KMS-11 (cell line): ENCODE measurements at regions not wholly inside any gene's neighbourhood (a gene's known extent, or its start where the extent isn't known, plus 50 kb on each side); places are given as distances from the start of the nearest gene placed in this dataset.
A peak's percentile ranks its signal among the peaks of the same experiment; 100 is the strongest.

ENCODE experiments used
- H2AFZ ChIP-seq: fragments of 200-600 bp; sonication (generic); 2 replicates; pipeline ENCODE4 v1.6.1; 2016; ENCODE audit warnings: antibody characterized with exemption, mixed run types, low read depth
- H3K27ac ChIP-seq: fragments of 200-600 bp; sonication (generic); 2 replicates; pipeline ENCODE4 v1.6.1; 2016; ENCODE audit warnings: mild to moderate bottlenecking, mixed run types
- H3K27me3 ChIP-seq: fragments of 200-600 bp; sonication (generic); 2 replicates; pipeline ENCODE4 v1.6.1; 2017; ENCODE audit warnings: mild to moderate bottlenecking, low read depth, mixed run types, moderate library complexity; ENCODE audit not compliant: insufficient read depth
- H3K36me3 ChIP-seq: fragments of 200-600 bp; sonication (generic); 2 replicates; pipeline ENCODE4 v1.6.1; 2017; ENCODE audit warnings: mild to moderate bottlenecking, mixed run types; ENCODE audit not compliant: insufficient read depth
- H3K4me1 ChIP-seq: fragments of 200-600 bp; sonication (generic); 2 replicates; pipeline ENCODE4 v1.6.1; 2016; ENCODE audit warnings: mild to moderate bottlenecking, low read depth, mixed run types; ENCODE audit not compliant: poor library complexity, severe bottlenecking
- H3K4me2 ChIP-seq: fragments of 200-600 bp; sonication (generic); 2 replicates; pipeline ENCODE4 v1.7.0; 2016; ENCODE audit warnings: mild to moderate bottlenecking, mixed run types
- H3K4me3 ChIP-seq: fragments of 200-600 bp; sonication (generic); IDR thresholded peaks from 2 replicates; pipeline ENCODE4 v1.6.1; 2017; ENCODE audit warnings: low read depth, low read length, mixed read lengths; ENCODE audit not compliant: insufficient read depth
- H3K79me2 ChIP-seq: fragments of 200-600 bp; sonication (generic); 2 replicates; pipeline ENCODE4 v1.6.1; 2016; ENCODE audit warnings: low read depth, mixed run types; ENCODE audit not compliant: insufficient read depth
- H3K9ac ChIP-seq: fragments of 200-600 bp; sonication (generic); 2 replicates; pipeline ENCODE4 v1.6.1; 2016; ENCODE audit warnings: mild to moderate bottlenecking, mixed run types
- H4K20me1 ChIP-seq: fragments of 200-600 bp; sonication (generic); 2 replicates; pipeline ENCODE4 v1.6.1; 2016; ENCODE audit warnings: mild to moderate bottlenecking, mixed run types; ENCODE audit not compliant: insufficient read depth
- TF ChIP-seq, protein P1 (sequence below): fragments of 200-600 bp; sonication (generic); conservative IDR thresholded peaks from 2 replicates; pipeline ENCODE4 v1.6.1; 2017; ENCODE audit warnings: low read depth, mild to moderate bottlenecking, antibody characterized with exemption, low read length, moderate library complexity, mixed read lengths

DNA sequence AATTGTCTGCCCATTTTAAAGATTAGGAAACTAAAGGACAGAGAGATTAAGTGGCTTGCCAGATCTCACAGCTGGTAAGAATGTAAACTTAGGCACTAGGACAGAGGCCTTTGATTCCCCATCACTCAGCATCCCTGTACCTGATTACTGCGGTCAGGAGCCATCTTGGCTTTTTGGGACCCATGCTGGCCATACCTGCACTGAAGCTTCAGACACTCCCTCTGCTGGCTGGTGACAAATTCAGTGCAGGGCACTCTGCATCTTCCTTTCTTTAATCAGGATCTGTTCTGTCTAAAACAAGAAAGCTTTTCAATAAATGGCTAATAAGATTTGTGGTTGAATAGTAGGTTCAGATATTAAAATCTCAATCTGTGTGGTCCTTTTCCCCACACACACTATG lies 215.5 kb upstream of the RORB start:
- H3K27ac ChIP-seq = peak overlapping the region; percentile 90
- no peaks in the 10 kb centered on the region for H3K27me3 ChIP-seq
- H3K4me2 ChIP-seq = no peak overlapping the region
- TF ChIP-seq, protein P1, sequence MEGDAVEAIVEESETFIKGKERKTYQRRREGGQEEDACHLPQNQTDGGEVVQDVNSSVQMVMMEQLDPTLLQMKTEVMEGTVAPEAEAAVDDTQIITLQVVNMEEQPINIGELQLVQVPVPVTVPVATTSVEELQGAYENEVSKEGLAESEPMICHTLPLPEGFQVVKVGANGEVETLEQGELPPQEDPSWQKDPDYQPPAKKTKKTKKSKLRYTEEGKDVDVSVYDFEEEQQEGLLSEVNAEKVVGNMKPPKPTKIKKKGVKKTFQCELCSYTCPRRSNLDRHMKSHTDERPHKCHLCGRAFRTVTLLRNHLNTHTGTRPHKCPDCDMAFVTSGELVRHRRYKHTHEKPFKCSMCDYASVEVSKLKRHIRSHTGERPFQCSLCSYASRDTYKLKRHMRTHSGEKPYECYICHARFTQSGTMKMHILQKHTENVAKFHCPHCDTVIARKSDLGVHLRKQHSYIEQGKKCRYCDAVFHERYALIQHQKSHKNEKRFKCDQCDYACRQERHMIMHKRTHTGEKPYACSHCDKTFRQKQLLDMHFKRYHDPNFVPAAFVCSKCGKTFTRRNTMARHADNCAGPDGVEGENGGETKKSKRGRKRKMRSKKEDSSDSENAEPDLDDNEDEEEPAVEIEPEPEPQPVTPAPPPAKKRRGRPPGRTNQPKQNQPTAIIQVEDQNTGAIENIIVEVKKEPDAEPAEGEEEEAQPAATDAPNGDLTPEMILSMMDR = peak; percentile 49; the same call in 1 of the 2 replicates
- H3K36me3 ChIP-seq = no peaks in the 10 kb centered on the region
- H3K79me2 ChIP-seq = no peaks in the 10 kb centered on the region
- H3K4me3 ChIP-seq = no peak overlapping the region
- no peaks in the 10 kb centered on the region for H4K20me1 ChIP-seq
- no peak overlapping the region for H2AFZ ChIP-seq
- peaks cover 62% of the 10 kb centered on the region for H3K4me1 ChIP-seq
- H3K9ac ChIP-seq = no peak overlapping the region

DNA sequence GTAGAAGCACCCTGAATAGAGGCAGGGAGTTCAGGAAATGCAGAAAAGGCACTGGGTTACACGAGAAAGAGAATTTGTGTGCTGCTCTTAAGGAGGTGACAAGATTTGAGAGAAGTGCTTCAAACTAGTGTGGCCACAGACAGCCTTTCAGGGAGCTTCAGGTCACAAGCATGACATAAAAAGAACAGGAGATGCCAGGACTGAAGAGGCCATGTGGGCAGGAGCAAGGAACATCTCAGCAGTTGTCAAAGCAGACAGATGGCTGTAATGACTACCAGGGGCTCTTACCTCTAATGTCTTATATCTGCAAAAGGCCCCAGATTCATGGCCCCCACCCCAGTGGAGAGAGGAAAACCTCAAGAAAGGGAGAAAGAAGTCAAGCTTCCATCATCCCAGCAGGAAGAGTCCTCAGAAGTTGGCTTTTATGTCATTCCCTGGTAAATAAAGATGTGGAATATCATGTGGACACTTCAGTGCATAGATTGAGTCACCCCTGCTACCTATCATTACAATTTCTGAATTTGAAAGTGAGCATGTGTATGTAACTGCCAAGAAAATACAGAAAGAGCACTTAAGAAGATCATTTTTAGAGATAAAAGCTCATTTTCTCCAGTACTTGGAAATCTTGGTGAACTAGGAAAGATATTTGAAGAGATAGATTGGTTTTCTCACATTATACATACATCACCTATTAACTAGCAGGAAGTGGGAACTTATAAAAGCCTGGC lies 214.4 kb upstream of the RORB start:
- H3K27ac ChIP-seq = peak overlapping the region; percentile 90
- H3K9ac ChIP-seq = peak overlapping the region; percentile 18; the same call in 1 of the 2 replicates
- TF ChIP-seq, protein P1 = no peak
- H2AFZ ChIP-seq = peak overlapping the region; percentile 42
- H3K4me2 ChIP-seq = peak overlapping the region; percentile 74
- no peaks in the 10 kb centered on the region for H4K20me1 ChIP-seq
- H3K4me1 ChIP-seq = peaks cover 52% of the 10 kb centered on the region
- H3K4me3 ChIP-seq = no peak overlapping the region
- no peaks in the 10 kb centered on the region for H3K79me2 ChIP-seq
- no peaks in the 10 kb centered on the region for H3K27me3 ChIP-seq
- no peaks in the 10 kb centered on the region for H3K36me3 ChIP-seq

DNA sequence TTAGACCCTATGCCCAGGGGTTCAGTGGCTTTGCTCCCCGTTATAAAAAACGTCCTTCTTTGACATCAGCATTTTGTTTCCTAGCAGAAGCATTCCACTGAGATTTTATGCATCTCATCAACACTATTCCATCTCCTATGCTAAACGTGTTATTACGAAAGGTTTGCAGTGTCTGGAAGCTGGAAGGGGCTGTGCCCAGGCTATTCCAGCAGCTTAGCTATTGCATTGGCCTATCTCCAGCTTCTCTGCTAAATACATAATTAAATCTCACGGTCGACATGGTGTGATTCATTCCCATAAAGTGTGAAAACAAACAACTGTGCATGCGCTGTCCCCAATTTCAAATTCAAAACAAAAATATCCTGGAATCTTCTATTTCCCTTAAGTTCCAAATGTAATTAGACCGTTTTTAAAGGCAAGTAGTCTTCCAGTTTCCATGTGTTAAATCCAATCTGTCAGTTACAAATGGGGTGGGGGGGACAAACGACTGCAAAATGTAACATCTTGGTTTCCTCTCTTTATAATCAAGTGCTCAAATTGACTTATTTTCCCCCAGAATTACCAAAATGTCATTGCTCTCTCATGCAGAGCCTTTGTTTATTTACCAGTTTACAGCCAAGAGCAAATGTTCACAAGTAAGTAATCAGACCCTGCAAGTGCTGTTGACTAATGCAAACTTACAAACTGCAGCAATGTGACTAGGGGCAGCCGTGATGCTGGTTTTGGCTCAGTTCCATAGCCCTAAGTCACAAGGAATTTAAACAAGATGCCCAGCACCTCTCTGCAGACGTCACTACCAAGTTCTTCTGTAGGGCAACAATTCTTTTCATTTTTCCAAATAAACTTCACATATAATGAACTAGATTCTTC lies 212.3 kb upstream of the RORB start:
- H3K27ac ChIP-seq = no peak overlapping the region
- TF ChIP-seq, protein P1 = no peak
- no peak overlapping the region for H3K9ac ChIP-seq
- no peak overlapping the region for H3K4me2 ChIP-seq
- no peak overlapping the region for H2AFZ ChIP-seq
- no peaks in the 10 kb centered on the region for H3K27me3 ChIP-seq
- H3K4me1 ChIP-seq = peaks cover 36% of the 10 kb centered on the region
- no peaks in the 10 kb centered on the region for H3K36me3 ChIP-seq
- H3K79me2 ChIP-seq = no peaks in the 10 kb centered on the region
- H4K20me1 ChIP-seq = no peaks in the 10 kb centered on the region
- H3K4me3 ChIP-seq = no peak overlapping the region

DNA sequence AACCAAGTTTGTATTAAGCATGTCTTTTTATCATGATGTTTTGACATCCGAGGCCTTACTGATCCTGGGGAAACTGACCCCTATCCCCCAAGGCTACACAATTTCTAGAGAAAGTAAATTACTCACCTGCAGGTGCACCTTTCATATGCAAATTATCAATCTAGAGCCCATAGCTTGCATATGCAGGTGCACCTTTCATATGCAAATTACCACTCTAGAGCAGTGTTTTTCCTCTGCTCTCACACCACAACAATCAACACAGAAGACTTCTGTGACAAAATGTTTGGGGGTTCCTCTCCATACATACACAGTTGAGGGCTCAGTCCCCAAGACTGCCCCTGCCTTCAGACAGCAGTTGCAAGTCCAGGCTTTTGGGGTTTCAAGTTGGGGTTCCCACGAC lies 203.7 kb upstream of the RORB start:
- Histone ChIP-seq H3K79me2 (no peaks in the 10 kb centered on the region), H3K4me3 (no peak overlapping the region), H3K27ac (no peak overlapping the region), H4K20me1 (no peaks in the 10 kb centered on the region), H3K36me3 (no peaks in the 10 kb centered on the region), H2AFZ (no peak overlapping the region), H3K4me2 (no peak overlapping the region), H3K27me3 (no peaks in the 10 kb centered on the region), H3K4me1 (no peaks in the 10 kb centered on the region), H3K9ac (no peak overlapping the region)
- TF ChIP-seq, protein P1 = no peak
